ENCODE measurements at regions not wholly inside any gene's neighbourhood (a gene's known extent, or its start where the extent isn't known, plus 50 kb on each side); places are given as distances from the start of the nearest gene placed in this dataset.

DNA sequence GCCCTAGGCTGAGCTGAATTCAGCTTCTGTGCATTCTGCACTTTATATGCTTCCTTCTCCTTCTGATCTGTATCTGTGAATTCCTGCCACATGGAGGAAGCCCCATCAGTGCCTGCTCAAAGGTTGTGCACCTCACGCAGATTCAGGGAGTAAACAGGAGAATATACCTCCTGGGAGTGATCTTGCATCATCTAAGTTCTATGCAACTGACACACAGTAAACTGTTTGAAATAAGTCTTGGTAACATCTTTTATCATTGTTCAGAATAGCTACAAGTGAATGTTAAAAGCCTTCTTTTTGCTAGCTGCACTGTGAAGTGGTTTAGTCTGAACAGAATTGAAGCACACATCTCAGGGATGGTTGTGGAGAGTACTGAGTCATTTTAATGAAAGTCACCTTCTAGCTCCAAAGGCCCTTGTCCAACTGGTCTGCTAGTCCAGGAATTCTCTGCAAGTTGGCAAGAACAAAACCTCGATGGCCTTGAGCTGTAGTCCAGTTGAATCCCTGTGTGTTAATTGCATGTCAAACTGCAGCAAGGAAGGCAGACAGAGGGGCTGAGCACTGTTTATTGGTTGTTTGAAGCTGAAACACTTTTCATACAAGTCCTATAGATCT is 215.0 kb downstream of the WNT5A start:
- Histone ChIP-seq H3K36me3 (replicated peaks in 1 of 2; ENCODE audit: control insufficient read depth in 2 of 2, insufficient read depth in 2 of 2, low read length in 2 of 2) (no peaks in the 10 kb centered on the region), H2BK120ac (ENCODE audit: low read depth, low read length) (no peak overlapping the region), H3K9ac (ENCODE audit: low read depth, low read length, poor library complexity) (no peak overlapping the region), H3K23ac (ENCODE audit: low read depth, low read length, poor library complexity) (no peak overlapping the region), H3K27me3 (ENCODE audit: control insufficient read depth in 3 of 3, insufficient read depth in 3 of 3, low read depth in 1 of 3, low read length in 3 of 3) (no peaks in the 10 kb centered on the region), H4K91ac (ENCODE audit: low read depth, low read length, poor library complexity) (no peak overlapping the region), H2AFZ (ENCODE audit: low read length) (peak overlapping the region; percentile 57), H3K4ac (ENCODE audit: low read length) (no peak overlapping the region), H3K4me3 (ENCODE audit: low read length in 2 of 2) (no peak overlapping the region), H3K4me1 (ENCODE audit: control insufficient read depth in 2 of 2, insufficient read depth in 1 of 2, low read depth in 1 of 2, low read length in 2 of 2) (peaks cover 4 to 14% of the 10 kb centered on the region in 2 donors), H3K27ac (replicated peaks; ENCODE audit: low read length) (no peak overlapping the region), H2BK15ac (ENCODE audit: low read length) (no peak overlapping the region), H3K18ac (ENCODE audit: low read length) (no peak overlapping the region), H3K9me3 (replicated peaks in 1 of 2; ENCODE audit: control insufficient read depth in 2 of 2, insufficient read depth in 1 of 2, low read depth in 1 of 2, low read length in 2 of 2) (no peaks in the 10 kb centered on the region), H3K14ac (ENCODE audit: low read length) (no peak overlapping the region), H2AK5ac (ENCODE audit: low read depth, low read length) (no peak overlapping the region), H2BK12ac (ENCODE audit: low read length) (no peak overlapping the region), H3K4me2 (ENCODE audit: insufficient read depth, low read length, poor library complexity, severe bottlenecking) (no peak overlapping the region), H2BK5ac (ENCODE audit: low read length) (no peak overlapping the region), H3K79me1 (ENCODE audit: low read depth, low read length) (no peaks in the 10 kb centered on the region), H4K8ac (ENCODE audit: low read depth, low read length) (no peak overlapping the region)
- no CpG with 5 or more reads among the region's 2 CpGs for WGBS, 2 donors (ENCODE audit: extremely low coverage in 2 of 2, insufficient read length in 2 of 2, insufficient replicate concordance in 1 of 2)
- no peak for DNase-seq (ENCODE audit: low spot score)

- no peaks in the 10 kb centered on the region for H3K9me3 ChIP-seq (replicated peaks in 1 of 2; ENCODE audit: control insufficient read depth in 2 of 2, insufficient read depth in 1 of 2, low read depth in 1 of 2, low read length in 2 of 2)
- no peaks in the 10 kb centered on the region for H3K36me3 ChIP-seq (replicated peaks in 1 of 2; ENCODE audit: control insufficient read depth in 2 of 2, insufficient read depth in 2 of 2, low read length in 2 of 2)
- no peak overlapping the region for H3K27ac ChIP-seq (replicated peaks; ENCODE audit: low read length)
- no peak overlapping the region for H2BK120ac ChIP-seq (ENCODE audit: low read depth, low read length)
- no peak overlapping the region for H2BK5ac ChIP-seq (ENCODE audit: low read length)
- H3K4me3 ChIP-seq (ENCODE audit: low read length in 2 of 2), result no peak overlapping the region
- no peaks in the 10 kb centered on the region for H3K27me3 ChIP-seq (ENCODE audit: control insufficient read depth in 3 of 3, insufficient read depth in 3 of 3, low read depth in 1 of 3, low read length in 3 of 3)
- no peak overlapping the region for H3K4me2 ChIP-seq (ENCODE audit: insufficient read depth, low read length, poor library complexity, severe bottlenecking)
- no peak overlapping the region for H3K14ac ChIP-seq (ENCODE audit: low read length)
- H4K91ac ChIP-seq (ENCODE audit: low read depth, low read length, poor library complexity), result no peak overlapping the region
- H3K79me1 ChIP-seq (ENCODE audit: low read depth, low read length), result no peaks in the 10 kb centered on the region
- peak overlapping the region; percentile 6 for H3K9ac ChIP-seq (ENCODE audit: low read depth, low read length, poor library complexity)
- no peak overlapping the region for H3K23ac ChIP-seq (ENCODE audit: low read depth, low read length, poor library complexity)
- no peak for DNase-seq (ENCODE audit: low spot score)
- WGBS, 2 donors (ENCODE audit: extremely low coverage in 2 of 2, insufficient read length in 2 of 2, insufficient replicate concordance in 1 of 2), result no CpG with 5 or more reads among the region's 4 CpGs
- no peak overlapping the region for H3K4ac ChIP-seq (ENCODE audit: low read length)
- peak overlapping the region; percentile 57 for H2AFZ ChIP-seq (ENCODE audit: low read length)
- H2BK15ac ChIP-seq (ENCODE audit: low read length), result no peak overlapping the region
- H2BK12ac ChIP-seq (ENCODE audit: low read length), result no peak overlapping the region
- H2AK5ac ChIP-seq (ENCODE audit: low read depth, low read length), result no peak overlapping the region
- H4K8ac ChIP-seq (ENCODE audit: low read depth, low read length), result no peak overlapping the region
- H3K4me1 ChIP-seq (ENCODE audit: control insufficient read depth in 2 of 2, insufficient read depth in 1 of 2, low read depth in 1 of 2, low read length in 2 of 2), result peaks cover 4 to 14% of the 10 kb centered on the region in 2 donors
- H3K18ac ChIP-seq (ENCODE audit: low read length), result no peak overlapping the region
These were observed 215.6 kb downstream of the WNT5A start for GRCh38 chr3:55271549-55271948.

- Histone ChIP-seq H3K4me1 (ENCODE audit: control insufficient read depth in 2 of 2, insufficient read depth in 1 of 2, low read depth in 1 of 2, low read length in 2 of 2) (peaks cover 4 to 14% of the 10 kb centered on the region in 2 donors), H2BK15ac (ENCODE audit: low read length) (no peak overlapping the region), H2BK5ac (ENCODE audit: low read length) (no peak overlapping the region), H4K8ac (ENCODE audit: low read depth, low read length) (no peak overlapping the region), H3K14ac (ENCODE audit: low read length) (no peak overlapping the region), H2BK120ac (ENCODE audit: low read depth, low read length) (no peak overlapping the region), H2BK12ac (ENCODE audit: low read length) (no peak overlapping the region), H3K27me3 (ENCODE audit: control insufficient read depth in 3 of 3, insufficient read depth in 3 of 3, low read depth in 1 of 3, low read length in 3 of 3) (no peaks in the 10 kb centered on the region), H3K9me3 (replicated peaks in 1 of 2; ENCODE audit: control insufficient read depth in 2 of 2, insufficient read depth in 1 of 2, low read depth in 1 of 2, low read length in 2 of 2) (no peaks in the 10 kb centered on the region), H3K9ac (ENCODE audit: low read depth, low read length, poor library complexity) (no peak overlapping the region), H3K36me3 (replicated peaks in 1 of 2; ENCODE audit: control insufficient read depth in 2 of 2, insufficient read depth in 2 of 2, low read length in 2 of 2) (no peaks in the 10 kb centered on the region), H3K4me3 (ENCODE audit: low read length in 2 of 2) (no peak overlapping the region), H3K79me1 (ENCODE audit: low read depth, low read length) (no peaks in the 10 kb centered on the region), H4K91ac (ENCODE audit: low read depth, low read length, poor library complexity) (no peak overlapping the region), H2AFZ (ENCODE audit: low read length) (no peak overlapping the region), H3K4ac (ENCODE audit: low read length) (no peak overlapping the region), H3K4me2 (ENCODE audit: insufficient read depth, low read length, poor library complexity, severe bottlenecking) (no peak overlapping the region), H3K18ac (ENCODE audit: low read length) (no peak overlapping the region), H3K23ac (ENCODE audit: low read depth, low read length, poor library complexity) (no peak overlapping the region), H3K27ac (replicated peaks; ENCODE audit: low read length) (no peak overlapping the region), H2AK5ac (ENCODE audit: low read depth, low read length) (no peak overlapping the region)
- DNase-seq (ENCODE audit: low spot score), result no peak
- no CpG with 5 or more reads among the region's 3 CpGs for WGBS, 2 donors (ENCODE audit: extremely low coverage in 2 of 2, insufficient read length in 2 of 2, insufficient replicate concordance in 1 of 2)
These were observed 216.1 kb downstream of the WNT5A start for GRCh38 chr3:55270976-55271375.

GRCh38 chr3:55269636-55270035 is 217.5 kb downstream of the WNT5A start:
- H3K4me2 ChIP-seq (ENCODE audit: insufficient read depth, low read length, poor library complexity, severe bottlenecking), result no peak overlapping the region
- no peak overlapping the region for H4K8ac ChIP-seq (ENCODE audit: low read depth, low read length)
- H4K91ac ChIP-seq (ENCODE audit: low read depth, low read length, poor library complexity), result no peak overlapping the region
- no peak overlapping the region for H3K4me3 ChIP-seq (ENCODE audit: low read length in 2 of 2)
- no peak overlapping the region for H3K18ac ChIP-seq (ENCODE audit: low read length)
- no peak overlapping the region for H2BK5ac ChIP-seq (ENCODE audit: low read length)
- H3K79me1 ChIP-seq (ENCODE audit: low read depth, low read length), result no peaks in the 10 kb centered on the region
- H3K4ac ChIP-seq (ENCODE audit: low read length), result no peak overlapping the region
- H2BK12ac ChIP-seq (ENCODE audit: low read length), result no peak overlapping the region
- no peak overlapping the region for H2BK120ac ChIP-seq (ENCODE audit: low read depth, low read length)
- H3K23ac ChIP-seq (ENCODE audit: low read depth, low read length, poor library complexity), result no peak overlapping the region
- H3K9me3 ChIP-seq (replicated peaks in 1 of 2; ENCODE audit: control insufficient read depth in 2 of 2, insufficient read depth in 1 of 2, low read depth in 1 of 2, low read length in 2 of 2), result no peaks in the 10 kb centered on the region
- peaks cover 4 to 14% of the 10 kb centered on the region in 2 donors for H3K4me1 ChIP-seq (ENCODE audit: control insufficient read depth in 2 of 2, insufficient read depth in 1 of 2, low read depth in 1 of 2, low read length in 2 of 2)
- no peaks in the 10 kb centered on the region for H3K27me3 ChIP-seq (ENCODE audit: control insufficient read depth in 3 of 3, insufficient read depth in 3 of 3, low read depth in 1 of 3, low read length in 3 of 3)
- no CpG with 5 or more reads among the region's 4 CpGs for WGBS, 2 donors (ENCODE audit: extremely low coverage in 2 of 2, insufficient read length in 2 of 2, insufficient replicate concordance in 1 of 2)
- no peak overlapping the region for H2AK5ac ChIP-seq (ENCODE audit: low read depth, low read length)
- H2AFZ ChIP-seq (ENCODE audit: low read length), result no peak overlapping the region
- DNase-seq (ENCODE audit: low spot score), result no peak
- no peaks in the 10 kb centered on the region for H3K36me3 ChIP-seq (replicated peaks in 1 of 2; ENCODE audit: control insufficient read depth in 2 of 2, insufficient read depth in 2 of 2, low read length in 2 of 2)
- H3K14ac ChIP-seq (ENCODE audit: low read length), result no peak overlapping the region
- no peak overlapping the region for H3K9ac ChIP-seq (ENCODE audit: low read depth, low read length, poor library complexity)
- no peak overlapping the region for H3K27ac ChIP-seq (replicated peaks; ENCODE audit: low read length)
- H2BK15ac ChIP-seq (ENCODE audit: low read length), result no peak overlapping the region

All from neuronal stem cell (in vitro differentiated cells).